PFSK-1 (cell line): ENCODE measurements at regions not wholly inside any gene's neighbourhood (a gene's known extent, or its start where the extent isn't known, plus 50 kb on each side); places are given as distances from the start of the nearest gene placed in this dataset.

Source experiments
- FOXP2 ChIP-seq: optimal IDR thresholded peaks from 2 replicates; pipeline ENCODE3; 2011; ENCODE audit warnings: borderline replicate concordance, control low read depth, inconsistent platforms; ENCODE audit not compliant: insufficient read depth; ENCODE audit errors: extremely low read length, extremely low read depth
- TF ChIP-seq, protein P1 (sequence below), 2 experiments: IDR thresholded peaks; 2 replicates each; pipeline versions ENCODE4 v1.6.1 to v1.8.0; 2011 to 2012; ENCODE audit warnings: low read depth in 2 of 2, low read length in 2 of 2, control low read depth in 1 of 2, inconsistent platforms in 1 of 2, mild to moderate bottlenecking in 1 of 2, moderate library complexity in 1 of 2; ENCODE audit not compliant: insufficient read depth in 1 of 2

DNA sequence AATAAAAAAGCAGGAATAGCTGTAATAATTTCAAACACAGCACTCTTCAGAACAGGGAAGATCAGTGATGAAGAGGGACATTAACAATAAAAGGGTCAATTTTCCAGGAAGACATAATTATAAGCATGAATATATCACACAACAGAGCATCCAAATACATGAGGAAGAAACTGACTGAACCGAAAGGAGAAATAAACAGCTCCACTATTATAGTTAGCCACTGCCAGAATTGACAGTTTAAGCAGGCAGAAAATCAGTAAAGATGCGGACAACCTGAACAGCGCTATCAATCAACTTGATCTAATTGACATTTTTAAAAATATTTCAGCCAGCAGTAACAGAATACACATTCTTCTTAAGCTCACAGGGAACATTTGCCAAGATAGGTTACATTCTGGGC is 89.1 kb downstream of the MED10 start:
- no peak for TF ChIP-seq FOXP2
- TF ChIP-seq, protein P1, sequence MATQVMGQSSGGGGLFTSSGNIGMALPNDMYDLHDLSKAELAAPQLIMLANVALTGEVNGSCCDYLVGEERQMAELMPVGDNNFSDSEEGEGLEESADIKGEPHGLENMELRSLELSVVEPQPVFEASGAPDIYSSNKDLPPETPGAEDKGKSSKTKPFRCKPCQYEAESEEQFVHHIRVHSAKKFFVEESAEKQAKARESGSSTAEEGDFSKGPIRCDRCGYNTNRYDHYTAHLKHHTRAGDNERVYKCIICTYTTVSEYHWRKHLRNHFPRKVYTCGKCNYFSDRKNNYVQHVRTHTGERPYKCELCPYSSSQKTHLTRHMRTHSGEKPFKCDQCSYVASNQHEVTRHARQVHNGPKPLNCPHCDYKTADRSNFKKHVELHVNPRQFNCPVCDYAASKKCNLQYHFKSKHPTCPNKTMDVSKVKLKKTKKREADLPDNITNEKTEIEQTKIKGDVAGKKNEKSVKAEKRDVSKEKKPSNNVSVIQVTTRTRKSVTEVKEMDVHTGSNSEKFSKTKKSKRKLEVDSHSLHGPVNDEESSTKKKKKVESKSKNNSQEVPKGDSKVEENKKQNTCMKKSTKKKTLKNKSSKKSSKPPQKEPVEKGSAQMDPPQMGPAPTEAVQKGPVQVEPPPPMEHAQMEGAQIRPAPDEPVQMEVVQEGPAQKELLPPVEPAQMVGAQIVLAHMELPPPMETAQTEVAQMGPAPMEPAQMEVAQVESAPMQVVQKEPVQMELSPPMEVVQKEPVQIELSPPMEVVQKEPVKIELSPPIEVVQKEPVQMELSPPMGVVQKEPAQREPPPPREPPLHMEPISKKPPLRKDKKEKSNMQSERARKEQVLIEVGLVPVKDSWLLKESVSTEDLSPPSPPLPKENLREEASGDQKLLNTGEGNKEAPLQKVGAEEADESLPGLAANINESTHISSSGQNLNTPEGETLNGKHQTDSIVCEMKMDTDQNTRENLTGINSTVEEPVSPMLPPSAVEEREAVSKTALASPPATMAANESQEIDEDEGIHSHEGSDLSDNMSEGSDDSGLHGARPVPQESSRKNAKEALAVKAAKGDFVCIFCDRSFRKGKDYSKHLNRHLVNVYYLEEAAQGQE (IDR thresholded peaks at IDR 0.05; ENCODE audit: insufficient read depth in 1 of 2, low read depth in 2 of 2, low read length in 2 of 2), result no peak
